ENCODE measurements at regions not wholly inside any gene's neighbourhood (a gene's known extent, or its start where the extent isn't known, plus 50 kb on each side); places are given as distances from the start of the nearest gene placed in this dataset.

GRCh38 chr4:136371231-136371630 lies 1161.1 kb downstream of the PCDH18 start:
- H3K4me3 ChIP-seq (ENCODE audit: low read depth, low read length) = no peak overlapping the region
- TF ChIP-seq CTCF (IDR thresholded peaks at IDR 0.05; ENCODE audit: insufficient read depth, low read length) = no peak
- DNase-seq (ENCODE audit: low read depth) = no peak

GRCh38 chr4:136369073-136369472 lies 1163.2 kb downstream of the PCDH18 start:
- H3K4me3 ChIP-seq (ENCODE audit: low read depth, low read length) = no peak overlapping the region
- no peak for TF ChIP-seq CTCF (IDR thresholded peaks at IDR 0.05; ENCODE audit: insufficient read depth, low read length)
- no peak for DNase-seq (ENCODE audit: low read depth)

GRCh38 chr4:136357556-136357955 lies 1174.7 kb downstream of the PCDH18 start:
- no peak for TF ChIP-seq CTCF (IDR thresholded peaks at IDR 0.05; ENCODE audit: insufficient read depth, low read length)
- DNase-seq (ENCODE audit: low read depth) = no peak
- H3K4me3 ChIP-seq (ENCODE audit: low read depth, low read length) = no peak overlapping the region

GRCh38 chr4:136355970-136356369 lies 1176.3 kb downstream of the PCDH18 start:
- TF ChIP-seq CTCF (IDR thresholded peaks at IDR 0.05; ENCODE audit: insufficient read depth, low read length) = no peak
- no peak for DNase-seq (ENCODE audit: low read depth)

GRCh38 chr4:136343340-136343739 lies 1189.0 kb downstream of the PCDH18 start:
- no peak overlapping the region for H3K4me3 ChIP-seq (ENCODE audit: low read depth, low read length)
- TF ChIP-seq CTCF (IDR thresholded peaks at IDR 0.05; ENCODE audit: insufficient read depth, low read length) = no peak
- no peak for DNase-seq (ENCODE audit: low read depth)

More at GRCh38 chr4:136355970-136356369, 1176.3 kb downstream of the PCDH18 start:
- no peak overlapping the region for H3K4me3 ChIP-seq (ENCODE audit: low read depth, low read length)

GRCh38 chr4:136342666-136343065 lies 1189.6 kb downstream of the PCDH18 start:
- no peak for TF ChIP-seq CTCF (IDR thresholded peaks at IDR 0.05; ENCODE audit: insufficient read depth, low read length)
- no peak overlapping the region for H3K4me3 ChIP-seq (ENCODE audit: low read depth, low read length)

GRCh38 chr4:136337216-136337615 lies 1195.1 kb downstream of the PCDH18 start:
- no peak for DNase-seq (ENCODE audit: low read depth)
- no peak for TF ChIP-seq CTCF (IDR thresholded peaks at IDR 0.05; ENCODE audit: insufficient read depth, low read length)
- no peak overlapping the region for H3K4me3 ChIP-seq (ENCODE audit: low read depth, low read length)

More at GRCh38 chr4:136342666-136343065, 1189.6 kb downstream of the PCDH18 start:
- no peak for DNase-seq (ENCODE audit: low read depth)

Measured in fibroblast of the aortic adventitia (primary cell).